Fibroblast of skin of back (primary cell): ENCODE measurements at regions not wholly inside any gene's neighbourhood (a gene's known extent, or its start where the extent isn't known, plus 50 kb on each side); places are given as distances from the start of the nearest gene placed in this dataset.
A peak's percentile ranks its signal among the peaks of the same experiment; 100 is the strongest.
"Not testable (repeated sequence)": the region's sequence is repeated elsewhere in the genome, so short reads cannot be mapped to it uniquely, and the experiment has no call there.

ENCODE experiments used
- DNase-seq: peaks from one replicate; pipeline ENCODE4 v3.0.0-alpha.2; 2013

- DNase-seq = no peak
Measured at GRCh38 chr10:107552963-107553362, 388.5 kb upstream of the SORCS1 start.

GRCh38 chr10:107548301-107548700 lies 383.8 kb upstream of the SORCS1 start:
- no peak for DNase-seq

GRCh38 chr10:107546986-107547385 lies 382.5 kb upstream of the SORCS1 start:
- DNase-seq = peak; percentile 21

DNA sequence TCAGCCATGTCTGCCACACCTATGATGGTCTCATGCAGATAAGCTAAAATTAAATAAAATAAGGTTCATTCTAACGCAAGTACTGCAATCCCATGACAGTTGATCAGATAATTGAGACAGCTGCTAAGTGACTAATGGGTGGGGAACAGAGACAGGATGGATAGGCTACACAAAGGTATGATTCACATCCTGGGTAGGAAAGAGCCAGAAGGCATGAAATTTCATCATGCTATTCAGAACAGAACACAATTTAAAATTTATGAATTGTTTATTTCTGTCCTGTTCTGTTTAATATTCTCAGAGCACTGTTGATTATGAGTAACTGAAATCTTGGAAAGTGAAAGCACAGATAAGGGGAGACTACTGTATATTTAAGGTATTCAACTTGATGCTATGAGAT lies 381.8 kb upstream of the SORCS1 start:
- peak; percentile 83 for DNase-seq

DNA sequence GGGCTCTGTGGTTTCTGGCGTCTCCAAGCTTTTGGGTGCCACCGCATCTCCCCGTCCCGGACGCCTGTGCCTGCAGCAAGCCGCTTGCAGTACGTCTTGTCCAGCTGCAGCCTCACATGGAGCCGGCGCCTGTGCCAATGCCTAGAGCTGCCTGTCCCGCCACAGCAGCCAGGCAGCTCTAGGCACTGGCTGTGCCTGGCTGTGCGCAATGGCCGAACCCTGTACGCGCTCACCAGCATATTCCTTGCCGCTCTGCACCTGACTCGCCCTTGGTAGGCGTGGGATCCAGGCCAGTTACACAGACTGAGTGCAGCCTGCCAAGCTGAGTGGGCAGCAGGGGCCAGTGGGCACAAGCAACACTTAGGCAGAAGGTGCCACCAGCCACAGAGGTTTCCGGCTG lies 381.2 kb upstream of the SORCS1 start:
- DNase-seq = no peak

DNA sequence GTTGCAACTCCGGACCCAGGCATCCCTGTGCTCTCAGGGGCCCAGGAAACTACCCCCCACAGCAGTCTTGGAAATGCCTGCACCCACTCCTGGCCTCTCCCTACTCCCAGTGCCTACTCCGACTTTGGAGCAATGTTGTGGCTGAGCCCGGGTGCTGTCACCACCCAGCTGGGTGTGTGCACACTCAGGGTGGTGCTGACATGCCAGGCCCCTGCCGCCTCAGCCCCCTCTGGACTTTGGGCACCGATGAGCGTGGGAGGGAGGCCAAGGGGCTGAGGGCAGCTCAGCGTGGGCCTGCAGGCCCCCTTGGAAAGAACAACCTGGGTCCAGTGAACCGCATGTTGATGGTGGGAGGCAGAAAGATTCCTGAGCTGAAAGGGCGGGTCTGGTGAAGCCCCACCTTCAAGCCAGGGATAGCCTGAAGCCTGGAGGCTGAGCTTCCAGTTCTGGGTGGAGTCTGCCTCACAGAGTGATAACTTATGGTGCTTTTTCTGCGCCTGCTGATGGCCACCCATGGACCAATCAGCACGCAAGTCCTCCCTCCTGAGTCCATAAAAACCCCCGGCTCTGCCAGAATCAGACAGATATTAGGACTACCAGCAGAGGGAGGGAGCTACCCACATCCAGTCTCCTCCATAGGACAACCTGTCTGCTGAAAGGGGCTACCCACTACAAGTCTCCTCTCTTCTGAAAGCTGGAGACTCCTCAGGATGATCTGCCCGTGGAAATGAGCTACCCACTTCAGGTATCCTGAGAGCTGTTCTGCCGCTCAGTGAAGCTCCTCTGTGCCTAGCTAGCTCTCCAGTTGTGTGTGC lies 380.4 kb upstream of the SORCS1 start:
- no peak for DNase-seq

GRCh38 chr10:107542607-107543006 lies 378.1 kb upstream of the SORCS1 start:
- DNase-seq = no peak

DNA sequence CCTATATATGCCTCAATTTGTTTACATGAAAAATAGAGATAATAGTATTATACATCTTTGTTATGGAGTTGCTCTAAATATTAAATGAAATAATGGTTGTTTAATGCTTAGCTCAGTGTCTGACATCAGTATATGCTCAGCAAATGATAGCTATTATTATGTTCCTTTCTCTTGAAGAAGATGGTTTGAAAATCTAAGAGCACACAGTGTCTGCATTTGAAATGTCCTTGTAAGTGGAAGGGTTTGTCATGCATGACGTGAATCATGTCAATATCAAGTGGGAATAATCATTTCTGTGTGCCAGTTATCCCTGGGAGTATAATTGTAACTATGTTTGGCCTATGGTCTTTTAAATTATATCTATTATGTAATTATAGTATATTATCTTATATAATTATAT lies 377.5 kb upstream of the SORCS1 start:
- DNase-seq = no peak

DNA sequence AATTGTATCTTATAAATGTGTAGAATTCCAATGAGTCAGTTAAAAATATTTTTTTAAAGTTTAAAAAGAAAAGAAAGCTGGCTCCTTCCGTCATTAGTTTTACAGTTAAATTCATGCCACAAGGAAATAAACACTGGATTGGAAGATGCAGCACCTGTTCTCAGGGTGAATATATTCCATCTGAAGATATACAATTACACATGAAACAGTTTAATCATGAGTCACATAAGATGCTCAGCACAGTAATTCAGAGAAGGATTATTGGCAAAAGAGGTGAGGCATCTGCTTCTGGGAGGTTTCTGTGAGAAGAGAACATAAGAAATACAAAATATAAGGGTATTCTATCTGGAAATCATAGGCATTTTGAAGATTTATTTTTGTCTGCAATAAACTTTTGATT lies 376.5 kb upstream of the SORCS1 start:
- no peak for DNase-seq

GRCh38 chr10:107529350-107529749 lies 364.8 kb upstream of the SORCS1 start:
- DNase-seq = no peak

- no peak for DNase-seq
Measured at GRCh38 chr10:107520348-107520747, 355.8 kb upstream of the SORCS1 start.

DNA sequence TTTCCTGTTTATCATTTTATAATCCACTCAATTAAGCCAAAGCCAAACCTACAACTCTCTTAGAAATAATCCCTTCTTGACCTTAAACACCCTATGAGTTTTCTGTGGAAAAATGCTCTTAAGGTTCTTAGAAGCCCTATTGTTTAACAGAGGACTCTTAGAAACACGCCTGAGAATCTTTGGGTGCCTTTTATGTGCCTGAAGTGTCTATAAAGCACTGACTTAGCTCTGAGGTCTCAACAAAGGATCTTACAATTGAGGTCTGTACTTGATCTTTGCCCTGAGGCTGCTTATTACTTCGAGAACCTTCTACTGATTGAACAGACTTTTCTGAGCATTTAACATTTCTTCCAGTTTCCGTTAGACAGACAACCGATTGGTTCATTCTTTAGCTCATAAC lies 353.3 kb upstream of the SORCS1 start:
- DNase-seq = no peak

- DNase-seq = no peak
Measured at GRCh38 chr10:107516349-107516748, 351.8 kb upstream of the SORCS1 start.

DNA sequence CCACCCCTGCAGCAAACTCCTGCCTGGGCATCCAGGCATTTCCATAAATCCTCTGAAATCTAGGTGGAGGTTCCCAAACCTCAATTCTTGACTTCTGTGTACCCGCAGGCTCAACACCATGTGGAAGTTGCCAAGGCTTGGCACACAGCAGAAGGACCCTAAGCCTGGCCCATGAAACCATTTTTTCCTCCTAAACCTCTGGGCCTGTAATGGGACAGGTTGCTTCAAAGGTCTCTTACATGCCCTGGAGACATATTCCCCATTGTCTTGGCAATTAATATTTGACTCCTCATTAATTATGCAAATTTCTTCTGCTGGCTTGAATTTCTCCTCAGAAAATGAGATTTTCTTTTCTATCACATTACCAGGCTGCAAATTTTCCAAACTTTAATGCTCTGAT lies 339.5 kb upstream of the SORCS1 start:
- DNase-seq = not testable (repeated sequence)

DNA sequence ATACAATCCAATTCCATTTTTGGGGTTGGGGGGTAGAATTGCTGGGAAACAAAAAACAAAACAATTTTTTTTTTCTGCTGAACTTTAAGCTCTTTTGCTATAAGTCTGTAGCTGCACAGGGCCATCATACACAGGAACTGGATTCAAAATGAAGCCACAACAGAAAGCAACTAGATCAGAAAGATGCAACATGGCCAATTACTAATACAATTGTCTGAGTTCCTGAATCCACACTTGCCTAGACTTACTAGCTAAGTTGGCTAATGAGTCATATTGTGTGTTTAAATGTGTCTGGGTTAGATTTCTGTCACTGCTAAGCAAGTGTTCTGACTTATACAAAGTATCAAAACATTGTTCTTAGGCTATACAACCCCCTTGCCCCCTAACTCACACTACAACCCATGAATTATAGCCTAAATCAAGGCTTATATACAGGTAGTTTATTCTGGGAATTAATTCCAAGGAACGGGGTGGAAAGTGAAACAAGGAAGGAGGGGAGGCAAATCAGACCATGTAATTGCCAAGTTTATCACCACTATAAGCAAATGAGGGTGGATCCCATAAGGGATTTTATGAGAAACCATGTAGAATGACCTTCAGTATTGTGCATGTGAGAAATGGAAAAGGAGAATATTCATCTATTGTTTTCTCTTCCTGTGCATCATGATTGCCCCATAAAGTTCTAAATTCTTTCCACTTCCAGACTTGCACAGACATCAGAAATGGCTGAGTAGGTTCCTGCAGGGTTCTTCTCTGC lies 337.9 kb upstream of the SORCS1 start:
- no peak for DNase-seq

DNA sequence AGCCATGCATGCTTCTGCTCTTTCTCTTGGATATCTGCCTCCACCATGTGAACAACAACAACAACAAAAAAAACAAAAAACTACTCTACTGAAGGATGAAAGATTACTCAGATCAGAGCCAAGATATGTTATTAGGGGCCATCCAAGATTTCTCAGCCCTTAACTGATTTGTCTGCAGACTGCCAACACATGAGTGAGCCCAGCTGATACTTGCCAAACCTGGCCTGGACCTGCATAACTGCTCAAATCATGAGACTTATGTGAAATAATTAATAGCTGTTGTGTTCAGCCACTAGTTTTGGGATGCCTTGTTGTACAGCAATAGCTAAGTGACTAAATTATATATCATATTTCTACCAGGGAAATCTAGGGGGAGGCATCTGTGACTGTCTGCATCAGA lies 334.5 kb upstream of the SORCS1 start:
- no peak for DNase-seq

DNA sequence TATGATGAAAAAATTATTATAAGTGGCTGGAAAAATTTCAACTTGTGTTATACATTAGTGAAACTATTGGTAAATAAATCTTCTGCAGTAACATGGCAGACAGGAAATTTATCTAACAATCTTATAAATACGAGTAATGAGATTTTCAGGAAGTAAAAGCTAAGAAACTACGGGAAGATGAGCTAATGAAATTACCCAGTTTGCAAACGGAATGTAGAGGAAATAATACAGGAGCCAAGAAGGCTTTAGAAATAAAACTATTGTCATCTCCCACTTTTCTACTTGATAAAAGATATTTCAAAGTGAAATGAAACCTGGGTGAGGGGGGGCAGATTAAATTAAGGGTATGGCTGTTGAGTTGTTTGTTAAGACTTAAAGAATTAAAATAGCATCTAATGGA lies 332.5 kb upstream of the SORCS1 start:
- DNase-seq = no peak

DNA sequence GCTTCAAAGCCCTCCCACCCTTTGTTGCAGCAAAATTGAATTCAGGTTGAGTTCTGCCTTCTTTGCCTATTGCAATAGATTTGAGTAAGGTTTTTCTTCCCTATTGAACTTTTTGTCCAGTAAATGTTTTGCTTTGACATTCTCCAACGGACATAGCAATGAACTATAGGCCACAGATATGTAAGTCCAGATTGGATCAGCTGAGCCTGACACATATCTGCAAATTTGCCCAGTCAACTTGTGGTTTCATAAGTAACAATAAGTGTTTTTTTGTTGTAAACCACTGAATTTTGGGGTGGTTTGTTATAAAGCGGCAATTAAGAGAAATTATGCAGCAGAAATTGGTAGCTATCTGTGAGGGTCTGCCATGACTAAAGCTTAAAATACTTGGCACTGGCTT lies 332.1 kb upstream of the SORCS1 start:
- DNase-seq = no peak

- no peak for DNase-seq
Measured at GRCh38 chr10:107492389-107492788, 327.9 kb upstream of the SORCS1 start.

DNA sequence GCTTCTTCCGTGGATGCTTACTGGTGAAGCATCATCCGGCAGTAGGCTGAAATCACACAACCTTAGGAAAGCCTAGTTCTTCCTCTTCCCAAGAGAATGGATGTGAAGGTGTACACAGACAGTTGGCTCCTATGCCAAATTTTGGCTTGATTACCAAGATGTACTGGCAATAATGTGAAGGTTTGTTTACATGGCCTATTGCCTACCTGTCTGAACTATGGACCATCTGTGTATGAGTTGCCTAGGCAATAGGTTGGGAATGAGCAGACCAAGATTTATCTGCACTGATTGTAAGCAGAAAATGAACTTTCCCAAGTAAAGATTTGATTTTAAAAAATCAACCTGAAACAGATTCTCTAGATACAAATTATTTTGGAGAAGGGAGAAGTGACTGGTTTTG lies 325.9 kb upstream of the SORCS1 start:
- DNase-seq = no peak

GRCh38 chr10:107487284-107487683 lies 322.8 kb upstream of the SORCS1 start:
- DNase-seq = no peak

GRCh38 chr10:107485019-107485418 lies 320.5 kb upstream of the SORCS1 start:
- no peak for DNase-seq

DNA sequence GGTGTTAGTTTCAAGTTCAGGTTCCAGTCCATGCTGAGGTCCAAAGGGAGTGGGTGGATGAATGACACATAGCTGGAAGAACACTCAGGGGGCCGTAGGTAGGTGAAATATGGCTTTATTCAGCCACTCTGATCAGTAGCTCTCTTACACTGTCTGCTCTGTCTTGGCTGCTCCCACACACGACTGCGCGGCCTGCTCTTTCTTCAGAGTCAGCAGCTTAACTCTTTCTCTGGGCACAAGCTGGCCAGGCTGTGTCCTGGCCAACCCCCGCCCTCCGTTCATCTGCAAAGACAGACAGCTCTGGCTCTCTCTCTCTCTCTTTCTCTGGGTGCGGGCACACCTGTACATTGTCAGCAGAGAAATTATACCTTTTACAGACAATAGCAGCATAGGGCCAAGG lies 317.4 kb upstream of the SORCS1 start:
- DNase-seq = no peak

GRCh38 chr10:107481224-107481623 lies 316.7 kb upstream of the SORCS1 start:
- DNase-seq = no peak
